Upper lobe of left lung (tissue), 6 donors: ENCODE measurements at regions not wholly inside any gene's neighbourhood (a gene's known extent, or its start where the extent isn't known, plus 50 kb on each side); places are given as distances from the start of the nearest gene placed in this dataset.

ENCODE experiments used
- ATAC-seq, 2 donors: fragments of 200-7000 bp; cut with Tn5 transposase; one replicate each; pipeline ENCODE4 v1.9.1; 2022; ENCODE audit warnings: mild to moderate bottlenecking in 2 of 2, moderate library complexity in 2 of 2; ENCODE audit not compliant: low FRiP score in 2 of 2
- DNase-seq, 2 donors: peaks; one replicate each; pipeline ENCODE4 v3.0.0-alpha.2; 2019 to 2020
- H3K27ac ChIP-seq, 4 donors: fragments of 200-600 bp; sonication (generic); one replicate each; pipeline ENCODE4 v1.5.1; 2016 to 2019
- H3K27me3 ChIP-seq, 4 donors: fragments of 200-600 bp; sonication (generic); one replicate each; pipeline ENCODE4 v1.5.1; 2017 to 2019
- H3K36me3 ChIP-seq, 4 donors: fragments of 200-600 bp; sonication (generic); one replicate each; pipeline ENCODE4 v1.5.1; 2016 to 2019
- H3K4me1 ChIP-seq, 4 donors: fragments of 200-600 bp; sonication (generic); one replicate each; pipeline ENCODE4 v1.5.1; 2018 to 2019
- H3K4me3 ChIP-seq, 4 donors: fragments of 200-600 bp; sonication (generic); one replicate each; pipeline ENCODE4 v1.5.1; 2017 to 2019; ENCODE audit warnings: mild to moderate bottlenecking in 2 of 4, moderate library complexity in 1 of 4
- H3K9me3 ChIP-seq, 4 donors: fragments of 200-600 bp; sonication (generic); one replicate each; pipeline ENCODE4 v1.5.1; 2018 to 2019
- EP300 ChIP-seq, 4 donors: sonication (generic); formaldehyde crosslinking; IDR thresholded peaks; one replicate each; pipeline ENCODE4 v1.5.1; 2017; ENCODE audit warnings: antibody characterized with exemption in 4 of 4, control low read depth in 2 of 4
- POLR2A ChIP-seq, 4 donors: fragments of 450-650 bp; IDR thresholded peaks; one replicate each; pipeline ENCODE4 v1.5.1; 2016 to 2017; ENCODE audit warnings: antibody characterized with exemption in 4 of 4, mild to moderate bottlenecking in 2 of 4
- POLR2AphosphoS5 ChIP-seq, 2 donors: sonication (generic); formaldehyde crosslinking; IDR thresholded peaks; one replicate each; pipeline ENCODE4 v1.5.1; 2017; ENCODE audit warnings: antibody characterized with exemption in 2 of 2
- WGBS, 2 donors: methylation state at CpG; one replicate each; pipeline ENCODE4 v1.1.5; 2017 to 2018; 5-methylcytosine and 5-hydroxymethylcytosine counted together
- TF ChIP-seq, protein P1 (sequence below), 6 experiments: fragments of 450-650 bp in 4 of 6; fragments of 200-600 bp in 2 of 6; sonication (generic) in 2 of 6; IDR thresholded peaks; one replicate each; pipeline ENCODE4 v1.5.1; 2016 to 2019; ENCODE audit warnings: antibody characterized with exemption in 6 of 6
- donor health status: DM: no; HTN: no; CAD: no; lungs with moderate emphysema.
- donor health status: DM: no; HTN: yes; CAD: no; lungs with severe emphysema.

- WGBS, 2 donors: 78 to 87% methylated on average over 3 of the region's 3 CpGs
- Histone ChIP-seq H3K27me3 (no peaks in the 10 kb centered on the region), H3K4me3 (no peak overlapping the region), H3K4me1 (no peaks in the 10 kb centered on the region), H3K36me3 (no peaks in the 10 kb centered on the region), H3K9me3 (no peaks in the 10 kb centered on the region), H3K27ac (no peak overlapping the region)
- ATAC-seq (no peak), DNase-seq (no peak)
- TF ChIP-seq POLR2A (IDR thresholded peaks at IDR 0.05) (no peak), EP300 (IDR thresholded peaks at IDR 0.05) (no peak), POLR2AphosphoS5 (IDR thresholded peaks at IDR 0.05) (no peak)
- TF ChIP-seq, protein P1, sequence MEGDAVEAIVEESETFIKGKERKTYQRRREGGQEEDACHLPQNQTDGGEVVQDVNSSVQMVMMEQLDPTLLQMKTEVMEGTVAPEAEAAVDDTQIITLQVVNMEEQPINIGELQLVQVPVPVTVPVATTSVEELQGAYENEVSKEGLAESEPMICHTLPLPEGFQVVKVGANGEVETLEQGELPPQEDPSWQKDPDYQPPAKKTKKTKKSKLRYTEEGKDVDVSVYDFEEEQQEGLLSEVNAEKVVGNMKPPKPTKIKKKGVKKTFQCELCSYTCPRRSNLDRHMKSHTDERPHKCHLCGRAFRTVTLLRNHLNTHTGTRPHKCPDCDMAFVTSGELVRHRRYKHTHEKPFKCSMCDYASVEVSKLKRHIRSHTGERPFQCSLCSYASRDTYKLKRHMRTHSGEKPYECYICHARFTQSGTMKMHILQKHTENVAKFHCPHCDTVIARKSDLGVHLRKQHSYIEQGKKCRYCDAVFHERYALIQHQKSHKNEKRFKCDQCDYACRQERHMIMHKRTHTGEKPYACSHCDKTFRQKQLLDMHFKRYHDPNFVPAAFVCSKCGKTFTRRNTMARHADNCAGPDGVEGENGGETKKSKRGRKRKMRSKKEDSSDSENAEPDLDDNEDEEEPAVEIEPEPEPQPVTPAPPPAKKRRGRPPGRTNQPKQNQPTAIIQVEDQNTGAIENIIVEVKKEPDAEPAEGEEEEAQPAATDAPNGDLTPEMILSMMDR (IDR thresholded peaks at IDR 0.05): no peak
These were observed 212.7 kb upstream of the FAM174A start for GRCh38 chr5:100322483-100322882.

GRCh38 chr5:100319885-100320284 is 215.3 kb upstream of the FAM174A start:
- no peak overlapping the region for H3K27ac ChIP-seq
- ATAC-seq: no peak
- H3K36me3 ChIP-seq: no peaks in the 10 kb centered on the region
- H3K4me3 ChIP-seq: no peak overlapping the region
- no peaks in the 10 kb centered on the region for H3K27me3 ChIP-seq
- no peaks in the 10 kb centered on the region for H3K9me3 ChIP-seq
- WGBS, 2 donors: 67 to 70% methylated on average over 2 of the region's 2 CpGs
- no peak for TF ChIP-seq EP300 (IDR thresholded peaks at IDR 0.05)
- no peak for TF ChIP-seq POLR2AphosphoS5 (IDR thresholded peaks at IDR 0.05)
- TF ChIP-seq, protein P1 (IDR thresholded peaks at IDR 0.05): no peak
- DNase-seq: no peak
- no peaks in the 10 kb centered on the region for H3K4me1 ChIP-seq

DNA sequence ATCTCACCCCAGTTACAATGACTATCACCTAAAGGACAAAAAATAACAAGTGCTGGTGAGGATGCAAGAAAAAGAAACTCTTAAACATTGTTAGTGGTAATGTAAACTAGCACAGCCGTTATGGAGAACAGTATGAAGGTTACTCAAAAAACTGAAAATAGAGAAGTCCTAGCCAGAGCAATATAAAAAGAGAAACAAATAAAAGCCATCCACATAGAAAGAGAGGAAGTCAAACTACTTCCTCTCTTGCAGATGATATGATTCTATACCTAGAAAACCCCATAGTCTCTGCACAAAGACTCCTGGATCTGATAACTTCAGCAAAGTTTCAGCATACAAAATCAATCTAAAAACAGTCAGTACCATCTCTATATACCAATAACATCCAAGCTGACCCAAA is 221.5 kb upstream of the FAM174A start:
- ATAC-seq (no peak), DNase-seq (no peak)
- no peaks in the 10 kb centered on the region for H3K9me3 ChIP-seq
- WGBS, 2 donors: 28 to 42% methylated on average over 1 of the region's 1 CpG
- no peaks in the 10 kb centered on the region for H3K27me3 ChIP-seq
- no peaks in the 10 kb centered on the region for H3K36me3 ChIP-seq
- no peak overlapping the region for H3K4me3 ChIP-seq
- no peak overlapping the region for H3K27ac ChIP-seq
- no peak for TF ChIP-seq EP300 (IDR thresholded peaks at IDR 0.05)
- no peak for TF ChIP-seq POLR2A (IDR thresholded peaks at IDR 0.05)
- no peak for TF ChIP-seq POLR2AphosphoS5 (IDR thresholded peaks at IDR 0.05)
- TF ChIP-seq, protein P1 (IDR thresholded peaks at IDR 0.05): no peak
- no peaks in the 10 kb centered on the region for H3K4me1 ChIP-seq

- WGBS, 2 donors: 8 to 12% methylated on average over 1 of the region's 1 CpG
These were observed 223.4 kb upstream of the FAM174A start for GRCh38 chr5:100311806-100312205.

DNA sequence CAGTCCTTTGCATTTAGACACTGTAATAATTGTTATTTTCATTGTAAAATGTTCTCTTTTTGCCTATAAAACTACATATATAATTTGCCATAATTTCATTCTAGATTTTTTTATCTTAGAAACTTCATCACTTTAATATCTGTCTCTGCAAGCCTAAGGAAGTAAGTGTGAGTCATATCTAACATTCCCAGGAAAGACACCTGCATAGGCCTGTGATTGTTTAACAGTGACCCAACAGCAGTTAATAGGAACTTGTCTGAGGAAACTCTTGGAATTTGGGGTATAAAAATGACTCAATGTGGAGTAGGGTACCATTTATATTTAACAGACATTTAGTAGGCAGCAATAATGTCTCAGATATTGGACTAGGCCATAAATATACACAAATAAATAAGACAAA is 229.2 kb upstream of the FAM174A start:
- H3K4me1 ChIP-seq: no peaks in the 10 kb centered on the region
- no peak overlapping the region for H3K4me3 ChIP-seq
- no peak for DNase-seq
- H3K27me3 ChIP-seq: no peaks in the 10 kb centered on the region
- H3K36me3 ChIP-seq: no peaks in the 10 kb centered on the region
- H3K9me3 ChIP-seq: no peaks in the 10 kb centered on the region
- TF ChIP-seq, protein P1 (IDR thresholded peaks at IDR 0.05): no peak
- TF ChIP-seq EP300 (IDR thresholded peaks at IDR 0.05): no peak
- no peak for TF ChIP-seq POLR2A (IDR thresholded peaks at IDR 0.05)
- no peak for TF ChIP-seq POLR2AphosphoS5 (IDR thresholded peaks at IDR 0.05)
- no peak overlapping the region for H3K27ac ChIP-seq
- no peak for ATAC-seq

More at GRCh38 chr5:100311806-100312205, 223.4 kb upstream of the FAM174A start:
- Histone ChIP-seq H3K4me1 (no peaks in the 10 kb centered on the region), H3K27ac (no peak overlapping the region), H3K36me3 (no peaks in the 10 kb centered on the region), H3K27me3 (no peaks in the 10 kb centered on the region), H3K9me3 (no peaks in the 10 kb centered on the region), H3K4me3 (no peak overlapping the region)
- DNase-seq: no peak
- TF ChIP-seq POLR2AphosphoS5 (IDR thresholded peaks at IDR 0.05): no peak
- TF ChIP-seq, protein P1 (IDR thresholded peaks at IDR 0.05): no peak
- TF ChIP-seq EP300 (IDR thresholded peaks at IDR 0.05): no peak
- no peak for TF ChIP-seq POLR2A (IDR thresholded peaks at IDR 0.05)
- ATAC-seq: no peak
